Mesendoderm (in vitro differentiated cells): ENCODE measurements at regions not wholly inside any gene's neighbourhood (a gene's known extent, or its start where the extent isn't known, plus 50 kb on each side); places are given as distances from the start of the nearest gene placed in this dataset.
A peak's percentile ranks its signal among the peaks of the same experiment; 100 is the strongest.
"Not testable (repeated sequence)": the region's sequence is repeated elsewhere in the genome, so short reads cannot be mapped to it uniquely, and the experiment has no call there.

Experiments
- DNase-seq: peaks from one replicate; pipeline ENCODE4 v3.0.0; 2013
- H2AK5ac ChIP-seq: 2 replicates; pipeline ENCODE4 v1.6.1; 2013; ENCODE audit warnings: low read length, inconsistent platforms
- H2BK120ac ChIP-seq: 2 replicates; pipeline ENCODE4 v1.6.1; 2013; ENCODE audit warnings: low read depth, mild to moderate bottlenecking, low read length, moderate library complexity, mixed read lengths
- H2BK15ac ChIP-seq: replicated peaks from 2 replicates; pipeline ENCODE4 v1.6.1; 2013; ENCODE audit warnings: low read depth, mild to moderate bottlenecking, moderate library complexity
- H2BK5ac ChIP-seq: 2 replicates; pipeline ENCODE4 v1.6.1; 2013; ENCODE audit warnings: low read length, inconsistent platforms
- H3K18ac ChIP-seq: 2 replicates; pipeline ENCODE4 v1.6.1; 2013; ENCODE audit warnings: mild to moderate bottlenecking, low read length, mixed read lengths
- H3K23ac ChIP-seq: one replicate; pipeline ENCODE4 v1.6.1; 2013; ENCODE audit warnings: low read length
- H3K27ac ChIP-seq: 2 replicates; pipeline ENCODE4 v1.5.1; 2013; ENCODE audit warnings: low read depth, mild to moderate bottlenecking, inconsistent platforms, low read length, moderate library complexity
- H3K27me3 ChIP-seq: 2 replicates; pipeline ENCODE4 v1.6.1; 2013; ENCODE audit warnings: low read length, control low read depth, mild to moderate bottlenecking, inconsistent platforms; ENCODE audit not compliant: insufficient read depth, poor library complexity
- H3K36me3 ChIP-seq: 2 replicates; pipeline ENCODE4 v1.6.1; 2013; ENCODE audit warnings: low read length, inconsistent platforms; ENCODE audit not compliant: control insufficient read depth, insufficient read depth
- H3K4ac ChIP-seq: one replicate; pipeline ENCODE4 v1.6.1; 2013; ENCODE audit warnings: low read depth, mild to moderate bottlenecking, low read length, moderate library complexity
- H3K4me1 ChIP-seq: 2 replicates; pipeline ENCODE4 v1.6.1; 2013; ENCODE audit warnings: low read depth, low read length, inconsistent platforms; ENCODE audit not compliant: control insufficient read depth
- H3K4me2 ChIP-seq: 2 replicates; pipeline ENCODE4 v1.6.1; 2013; ENCODE audit warnings: low read length
- H3K4me3 ChIP-seq: 2 replicates; pipeline ENCODE4 v1.5.1; 2013; ENCODE audit warnings: mild to moderate bottlenecking, low read length
- H3K56ac ChIP-seq: one replicate; pipeline ENCODE4 v1.6.1; 2013; ENCODE audit warnings: low read length
- H3K79me1 ChIP-seq: 2 replicates; pipeline ENCODE4 v1.6.1; 2013; ENCODE audit warnings: low read length, inconsistent platforms
- H3K79me2 ChIP-seq: 2 replicates; pipeline ENCODE4 v1.6.1; 2013; ENCODE audit warnings: mild to moderate bottlenecking, low read length; ENCODE audit not compliant: control insufficient read depth, insufficient read depth
- H3K9ac ChIP-seq: 2 replicates; pipeline ENCODE4 v1.6.1; 2013; ENCODE audit warnings: low read length, inconsistent platforms
- H4K5ac ChIP-seq: one replicate; pipeline ENCODE4 v1.6.1; 2013; ENCODE audit warnings: low read length
- H4K8ac ChIP-seq: one replicate; pipeline ENCODE4 v1.6.1; 2013; ENCODE audit warnings: low read depth, mild to moderate bottlenecking, control low read depth, low read length, moderate library complexity
- WGBS: extraction: QIAGEN DNeasy Blood & Tissue Kit; methylation state at CpG from one replicate; pipeline ENCODE4 v1.1.7; 2013; ENCODE audit warnings: low lambda C conversion rate, missing lambda C conversion rate; ENCODE audit not compliant: insufficient coverage; ENCODE audit errors: extremely low coverage; 5-methylcytosine and 5-hydroxymethylcytosine counted together

DNA sequence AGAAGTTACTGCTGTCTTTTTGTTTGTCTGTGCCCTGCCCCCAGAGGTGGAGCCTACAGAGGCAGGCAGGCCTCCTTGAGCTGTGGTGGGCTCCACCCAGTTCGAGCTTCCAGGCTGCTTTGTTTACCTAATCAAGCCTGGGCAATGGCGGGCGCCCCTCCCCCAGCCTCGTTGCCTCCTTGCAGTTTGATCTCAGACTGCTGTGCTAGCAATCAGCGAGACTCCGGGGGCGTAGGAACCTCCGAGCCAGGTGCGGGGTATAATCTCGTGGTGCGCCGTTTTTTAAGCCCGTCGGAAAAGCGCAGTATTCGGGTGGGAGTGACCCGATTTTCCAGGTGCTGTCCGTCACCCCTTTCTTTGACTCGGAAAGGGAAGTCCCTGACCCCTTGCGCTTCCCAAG is 335.6 kb downstream of the ADGRL2 start:
- not testable (repeated sequence) for DNase-seq, H3K23ac ChIP-seq, H2AK5ac ChIP-seq, H3K27me3 ChIP-seq, H3K79me1 ChIP-seq, H3K4ac ChIP-seq, H4K5ac ChIP-seq, H3K4me3 ChIP-seq, H3K18ac ChIP-seq, H4K8ac ChIP-seq, H2BK5ac ChIP-seq, H3K79me2 ChIP-seq, H3K27ac ChIP-seq, H3K4me2 ChIP-seq, H2BK120ac ChIP-seq, H2BK15ac ChIP-seq, H3K36me3 ChIP-seq, H3K9ac ChIP-seq, H3K4me1 ChIP-seq, H3K56ac ChIP-seq
- WGBS, result no CpG with 5 or more reads among the region's 20 CpGs

DNA sequence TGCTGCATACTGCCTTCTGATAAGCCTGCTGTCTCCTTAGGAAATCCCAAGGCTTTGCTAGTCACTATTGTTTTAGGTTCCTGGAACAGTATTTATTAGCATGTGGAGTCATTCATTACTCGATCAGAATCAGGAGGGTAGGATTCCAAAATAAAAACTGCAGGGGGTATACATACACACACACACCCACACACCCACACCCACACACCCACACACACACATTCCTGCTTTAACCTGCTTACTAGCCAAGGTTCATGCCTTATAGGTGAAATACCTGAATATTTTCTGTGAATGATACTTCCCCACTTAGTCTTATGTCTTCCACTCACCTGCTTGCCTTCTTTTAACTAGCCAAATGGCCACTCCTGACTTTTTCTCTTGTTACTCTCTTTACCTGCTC is 325.1 kb downstream of the ADGRL2 start:
- Histone ChIP-seq H3K27me3 (no peaks in the 10 kb centered on the region), H4K8ac (no peak overlapping the region), H2BK120ac (no peak overlapping the region), H3K4me2 (no peak overlapping the region), H3K9ac (no peak overlapping the region), H2AK5ac (no peak overlapping the region), H3K79me2 (no peaks in the 10 kb centered on the region), H3K4me1 (peaks cover 2% of the 10 kb centered on the region), H3K23ac (no peak overlapping the region), H3K79me1 (no peaks in the 10 kb centered on the region), H4K5ac (no peak overlapping the region), H3K56ac (no peak overlapping the region), H2BK5ac (no peak overlapping the region), H3K36me3 (no peaks in the 10 kb centered on the region), H2BK15ac (no peak overlapping the region), H3K27ac (no peak overlapping the region), H3K4me3 (no peak overlapping the region), H3K18ac (no peak overlapping the region), H3K4ac (no peak overlapping the region)
- peak; percentile 68 for DNase-seq
- WGBS, result no CpG with 5 or more reads among the region's 1 CpG

DNA sequence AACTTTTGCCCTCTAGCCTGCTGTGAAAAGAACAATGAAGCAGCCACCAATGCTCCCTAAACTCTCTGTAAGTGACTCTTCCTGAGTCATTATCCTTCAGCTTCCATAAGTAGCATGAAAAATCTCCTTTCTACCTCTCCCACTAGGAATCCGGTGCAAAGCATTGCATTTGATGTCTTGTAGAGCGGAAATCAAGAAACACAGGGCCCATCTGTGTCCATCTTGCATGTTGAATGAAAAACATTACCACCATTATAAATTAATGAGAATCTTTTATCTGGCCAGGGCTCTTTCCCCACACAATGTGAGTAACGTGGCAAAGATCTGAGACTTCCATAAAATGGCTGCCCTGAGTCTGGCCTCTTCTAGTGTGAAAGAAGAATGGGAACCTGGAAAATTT is 324.4 kb downstream of the ADGRL2 start:
- no peaks in the 10 kb centered on the region for H3K27me3 ChIP-seq
- WGBS, result no CpG with 5 or more reads among the region's 3 CpGs
- no peaks in the 10 kb centered on the region for H3K36me3 ChIP-seq
- H4K5ac ChIP-seq, result no peak overlapping the region
- no peak overlapping the region for H2AK5ac ChIP-seq
- H3K9ac ChIP-seq, result no peak overlapping the region
- H2BK120ac ChIP-seq, result no peak overlapping the region
- H3K4me1 ChIP-seq, result peaks cover 2% of the 10 kb centered on the region
- H3K79me1 ChIP-seq, result no peaks in the 10 kb centered on the region
- H3K4me2 ChIP-seq, result no peak overlapping the region
- peak overlapping the region; percentile 68 for H3K4ac ChIP-seq
- peak overlapping the region; percentile 95 for H3K18ac ChIP-seq
- no peak overlapping the region for H4K8ac ChIP-seq
- H3K56ac ChIP-seq, result no peak overlapping the region
- peak overlapping the region; percentile 3 for H2BK15ac ChIP-seq
- H3K4me3 ChIP-seq, result no peak overlapping the region
- H3K79me2 ChIP-seq, result no peaks in the 10 kb centered on the region
- peak overlapping the region; percentile 58 for H3K27ac ChIP-seq
- H3K23ac ChIP-seq, result no peak overlapping the region
- DNase-seq, result peak; percentile 74
- H2BK5ac ChIP-seq, result no peak overlapping the region

DNA sequence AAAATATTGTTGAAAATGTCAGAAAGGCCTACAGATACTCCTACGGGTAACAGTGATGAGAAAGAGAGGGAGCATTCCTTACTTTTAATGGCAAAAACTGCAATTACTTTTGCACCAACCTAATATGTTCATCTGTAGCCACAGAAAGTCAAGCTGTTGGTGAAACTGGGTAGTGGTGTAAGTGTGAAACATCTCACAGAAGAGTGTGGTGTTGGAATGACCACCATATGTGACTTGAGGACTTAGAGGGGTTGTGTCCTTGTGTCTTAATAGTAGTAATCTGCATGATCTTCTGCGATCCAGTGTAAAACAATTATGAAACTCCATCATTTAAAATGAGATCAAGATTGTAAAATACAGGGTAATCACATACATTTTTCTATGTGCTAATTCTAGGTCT is 320.7 kb downstream of the ADGRL2 start:
- H3K23ac ChIP-seq, result no peak overlapping the region
- peaks cover 2% of the 10 kb centered on the region for H3K4me1 ChIP-seq
- no peak overlapping the region for H3K18ac ChIP-seq
- no peak overlapping the region for H3K56ac ChIP-seq
- no CpG with 5 or more reads among the region's 2 CpGs for WGBS
- no peaks in the 10 kb centered on the region for H3K27me3 ChIP-seq
- no peaks in the 10 kb centered on the region for H3K79me2 ChIP-seq
- H4K5ac ChIP-seq, result no peak overlapping the region
- no peak overlapping the region for H3K4me3 ChIP-seq
- DNase-seq, result no peak
- H2BK15ac ChIP-seq, result no peak overlapping the region
- H2AK5ac ChIP-seq, result no peak overlapping the region
- H3K79me1 ChIP-seq, result no peaks in the 10 kb centered on the region
- H3K9ac ChIP-seq, result no peak overlapping the region
- no peak overlapping the region for H2BK120ac ChIP-seq
- no peak overlapping the region for H4K8ac ChIP-seq
- no peaks in the 10 kb centered on the region for H3K36me3 ChIP-seq
- H3K4me2 ChIP-seq, result no peak overlapping the region
- H3K27ac ChIP-seq, result no peak overlapping the region
- H2BK5ac ChIP-seq, result no peak overlapping the region
- no peak overlapping the region for H3K4ac ChIP-seq

DNA sequence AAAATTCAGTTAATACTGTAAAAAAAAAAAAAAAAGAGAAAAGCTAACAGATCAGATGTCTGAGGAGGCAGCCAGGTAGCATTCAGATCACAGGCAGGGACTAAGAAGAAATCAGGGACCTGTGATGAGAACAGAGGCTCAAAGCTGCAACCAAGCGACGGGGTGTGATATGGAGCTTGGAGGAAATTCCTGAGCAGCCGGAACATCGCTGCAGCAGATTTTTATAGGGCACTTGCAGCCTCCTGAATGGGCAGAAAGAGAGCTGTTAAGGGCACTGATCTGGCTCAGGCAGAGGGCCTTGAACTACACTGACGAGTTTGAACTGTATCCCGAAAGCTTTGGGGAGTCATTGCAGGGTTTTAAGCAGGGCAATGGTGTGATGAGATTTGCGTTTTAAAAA is 315.4 kb downstream of the ADGRL2 start:
- Histone ChIP-seq H2BK5ac (no peak overlapping the region), H3K18ac (no peak overlapping the region), H3K4me2 (no peak overlapping the region), H3K79me2 (no peaks in the 10 kb centered on the region), H3K27me3 (no peaks in the 10 kb centered on the region), H3K4me1 (no peaks in the 10 kb centered on the region), H3K56ac (no peak overlapping the region), H3K23ac (no peak overlapping the region), H4K8ac (no peak overlapping the region), H3K79me1 (no peaks in the 10 kb centered on the region), H2AK5ac (no peak overlapping the region), H3K27ac (no peak overlapping the region), H3K9ac (no peak overlapping the region), H3K4me3 (no peak overlapping the region), H4K5ac (no peak overlapping the region), H3K4ac (no peak overlapping the region), H2BK15ac (no peak overlapping the region), H2BK120ac (no peak overlapping the region), H3K36me3 (no peaks in the 10 kb centered on the region)
- peak; percentile 11 for DNase-seq
- no CpG with 5 or more reads among the region's 7 CpGs for WGBS

DNA sequence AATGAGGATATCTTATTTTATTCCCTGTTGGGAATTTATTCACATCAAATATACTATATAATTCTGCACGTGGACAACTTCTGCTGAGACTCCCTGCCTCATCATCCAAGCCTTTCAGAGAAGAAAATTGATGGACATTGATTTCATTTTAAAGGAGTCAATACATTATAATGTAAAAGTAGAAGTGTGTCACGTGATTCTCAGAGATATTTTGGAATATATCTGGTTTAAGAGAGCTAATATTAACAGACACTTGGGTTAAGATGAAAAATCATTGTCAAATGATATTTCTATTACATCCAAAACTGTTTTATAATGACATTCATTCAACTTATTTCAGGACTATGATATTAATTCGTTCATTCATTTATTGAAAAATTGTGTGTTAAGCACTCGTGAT is 314.2 kb downstream of the ADGRL2 start:
- no peak overlapping the region for H3K56ac ChIP-seq
- H3K27me3 ChIP-seq, result no peaks in the 10 kb centered on the region
- H3K4me3 ChIP-seq, result no peak overlapping the region
- no peak overlapping the region for H3K4me2 ChIP-seq
- H3K4me1 ChIP-seq, result no peaks in the 10 kb centered on the region
- no peaks in the 10 kb centered on the region for H3K79me2 ChIP-seq
- H3K79me1 ChIP-seq, result no peaks in the 10 kb centered on the region
- no peak overlapping the region for H4K5ac ChIP-seq
- no peak overlapping the region for H3K23ac ChIP-seq
- H2BK15ac ChIP-seq, result no peak overlapping the region
- no peaks in the 10 kb centered on the region for H3K36me3 ChIP-seq
- H2BK5ac ChIP-seq, result no peak overlapping the region
- H3K18ac ChIP-seq, result no peak overlapping the region
- WGBS, result no CpG with 5 or more reads among the region's 4 CpGs
- no peak for DNase-seq
- H4K8ac ChIP-seq, result no peak overlapping the region
- no peak overlapping the region for H2BK120ac ChIP-seq
- no peak overlapping the region for H3K4ac ChIP-seq
- no peak overlapping the region for H3K9ac ChIP-seq
- no peak overlapping the region for H2AK5ac ChIP-seq
- H3K27ac ChIP-seq, result no peak overlapping the region
